ENCODE measurements at regions not wholly inside any gene's neighbourhood (a gene's known extent, or its start where the extent isn't known, plus 50 kb on each side); places are given as distances from the start of the nearest gene placed in this dataset.

DNA sequence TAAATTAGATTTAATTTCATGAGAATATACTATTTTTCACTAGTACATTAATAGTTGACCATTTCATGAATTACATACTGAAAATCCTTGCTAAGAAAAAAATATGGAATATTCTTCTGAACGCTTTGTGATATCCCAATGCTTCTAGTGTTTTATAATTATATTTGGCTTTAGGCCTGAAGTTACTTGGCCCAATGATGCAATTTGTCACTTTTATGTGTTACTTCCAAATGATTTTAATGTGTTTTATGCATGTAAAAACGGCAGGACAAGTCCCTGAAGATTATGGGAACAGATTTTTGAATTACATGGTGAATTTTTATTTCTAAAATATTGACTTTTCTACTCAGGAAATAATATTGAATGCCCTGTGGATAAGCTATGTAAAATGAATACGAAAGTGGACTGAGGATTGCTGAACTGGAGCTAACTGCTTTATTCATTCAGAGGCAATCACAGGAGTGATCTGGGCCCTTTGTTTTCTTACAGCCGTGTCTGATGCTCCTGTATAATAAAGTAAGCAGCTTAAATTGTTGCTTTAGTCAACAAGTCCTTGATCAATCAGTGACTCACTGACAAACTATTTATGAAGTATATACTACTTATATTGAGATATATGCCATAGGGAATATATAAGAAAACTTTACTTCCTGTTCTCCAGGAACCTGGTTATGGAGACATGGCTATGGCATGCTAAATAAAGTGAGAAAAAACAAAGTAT, 543.0 kb upstream of the RGS18 start:
- DNase-seq (ENCODE audit: low spot score): no peak
- Histone ChIP-seq H3K79me2 (ENCODE audit: insufficient read depth, low read depth, low read length) (no peaks in the 10 kb centered on the region), H2AFZ (ENCODE audit: low read length) (no peak overlapping the region)

GRCh38 chr1:191618181-191618580, 540.1 kb upstream of the RGS18 start:
- BruUV-seq (replicated peaks): no TSS peak
- Histone ChIP-seq H3K79me2 (ENCODE audit: insufficient read depth, low read depth, low read length) (no peaks in the 10 kb centered on the region), H3K4me1 (ENCODE audit: insufficient read depth, low read length, poor library complexity, severe bottlenecking) (no peaks in the 10 kb centered on the region), H4K20me1 (ENCODE audit: insufficient read depth, low read length) (no peaks in the 10 kb centered on the region), H3K4me2 (ENCODE audit: low read length) (no peak overlapping the region), H3K9me2 (ENCODE audit: insufficient read depth, low read length) (no peaks in the 10 kb centered on the region), H3K36me3 (ENCODE audit: insufficient read depth, low read length) (no peaks in the 10 kb centered on the region), H3K27ac (ENCODE audit: low read depth, low read length, poor library complexity, severe bottlenecking) (no peak overlapping the region), H3K9me3 (ENCODE audit: low read length) (no peaks in the 10 kb centered on the region), H2AFZ (ENCODE audit: low read length) (no peak overlapping the region), H3K4me3 (ENCODE audit: low read depth, low read length, poor library complexity, severe bottlenecking) (no peak overlapping the region)
- CTCF ChIA-PET (ENCODE audit: unreplicated experiment): no interaction called here
- intact Hi-C loops (cut with micrococcal nuclease; ENCODE audit: unreplicated experiment): no loop called here
- DNase-seq (ENCODE audit: low spot score): no peak
- TF ChIP-seq, protein P1, sequence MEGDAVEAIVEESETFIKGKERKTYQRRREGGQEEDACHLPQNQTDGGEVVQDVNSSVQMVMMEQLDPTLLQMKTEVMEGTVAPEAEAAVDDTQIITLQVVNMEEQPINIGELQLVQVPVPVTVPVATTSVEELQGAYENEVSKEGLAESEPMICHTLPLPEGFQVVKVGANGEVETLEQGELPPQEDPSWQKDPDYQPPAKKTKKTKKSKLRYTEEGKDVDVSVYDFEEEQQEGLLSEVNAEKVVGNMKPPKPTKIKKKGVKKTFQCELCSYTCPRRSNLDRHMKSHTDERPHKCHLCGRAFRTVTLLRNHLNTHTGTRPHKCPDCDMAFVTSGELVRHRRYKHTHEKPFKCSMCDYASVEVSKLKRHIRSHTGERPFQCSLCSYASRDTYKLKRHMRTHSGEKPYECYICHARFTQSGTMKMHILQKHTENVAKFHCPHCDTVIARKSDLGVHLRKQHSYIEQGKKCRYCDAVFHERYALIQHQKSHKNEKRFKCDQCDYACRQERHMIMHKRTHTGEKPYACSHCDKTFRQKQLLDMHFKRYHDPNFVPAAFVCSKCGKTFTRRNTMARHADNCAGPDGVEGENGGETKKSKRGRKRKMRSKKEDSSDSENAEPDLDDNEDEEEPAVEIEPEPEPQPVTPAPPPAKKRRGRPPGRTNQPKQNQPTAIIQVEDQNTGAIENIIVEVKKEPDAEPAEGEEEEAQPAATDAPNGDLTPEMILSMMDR (conservative IDR thresholded peaks at IDR 0.05; ENCODE audit: low read length): no peak
- TF ChIP-seq EZH2phosphoT487 (IDR thresholded peaks at IDR 0.05; ENCODE audit: borderline replicate concordance, low read depth, low read length): no peak
- POLR2A ChIA-PET: no interaction called here

More for the DNA sequence above, 543.0 kb upstream of the RGS18 start:
- H3K27ac ChIP-seq (ENCODE audit: low read depth, low read length, poor library complexity, severe bottlenecking): no peak overlapping the region
- intact Hi-C loops (cut with micrococcal nuclease; ENCODE audit: unreplicated experiment): no loop called here
- no peaks in the 10 kb centered on the region for H4K20me1 ChIP-seq (ENCODE audit: insufficient read depth, low read length)
- H3K36me3 ChIP-seq (ENCODE audit: insufficient read depth, low read length): no peaks in the 10 kb centered on the region
- H3K4me1 ChIP-seq (ENCODE audit: insufficient read depth, low read length, poor library complexity, severe bottlenecking): no peaks in the 10 kb centered on the region
- no peak overlapping the region for H3K4me2 ChIP-seq (ENCODE audit: low read length)
- no TSS peak for BruUV-seq (replicated peaks)
- no peak for TF ChIP-seq EZH2phosphoT487 (IDR thresholded peaks at IDR 0.05; ENCODE audit: borderline replicate concordance, low read depth, low read length)
- TF ChIP-seq, protein P1 (conservative IDR thresholded peaks at IDR 0.05; ENCODE audit: low read length): no peak
- no peaks in the 10 kb centered on the region for H3K9me2 ChIP-seq (ENCODE audit: insufficient read depth, low read length)
- H3K4me3 ChIP-seq (ENCODE audit: low read depth, low read length, poor library complexity, severe bottlenecking): no peak overlapping the region
- CTCF ChIA-PET (ENCODE audit: unreplicated experiment): no interaction called here
- H3K9me3 ChIP-seq (ENCODE audit: low read length): no peaks in the 10 kb centered on the region
- POLR2A ChIA-PET: interaction anchor here (0.6 kb wide), 1 partner anchor 9 kb away, joined by 3 read pairs; no protein-coding TSS in a partner anchor

DNA sequence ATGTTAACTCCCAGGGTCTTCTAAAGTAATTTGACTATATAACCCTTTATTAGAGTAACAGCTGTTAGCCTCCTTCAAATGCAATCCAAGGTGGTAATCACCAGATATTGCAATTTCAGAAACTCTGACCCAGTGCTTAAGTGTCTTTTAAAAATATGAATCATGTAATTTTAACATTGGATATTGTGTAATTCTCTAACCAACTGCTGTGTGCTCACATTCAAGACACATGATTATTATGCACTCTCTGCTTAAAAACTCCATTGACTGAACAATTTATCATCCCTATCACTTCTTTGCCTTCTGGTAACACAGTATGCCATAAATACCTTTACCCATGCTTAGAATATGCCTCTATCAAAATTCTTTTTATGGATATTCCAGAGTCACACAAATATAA, 537.4 kb upstream of the RGS18 start:
- no peaks in the 10 kb centered on the region for H3K79me2 ChIP-seq (ENCODE audit: insufficient read depth, low read depth, low read length)
- no TSS peak for BruUV-seq (replicated peaks)

More for the DNA sequence above, 537.4 kb upstream of the RGS18 start:
- POLR2A ChIA-PET: no interaction called here
- Histone ChIP-seq H3K36me3 (ENCODE audit: insufficient read depth, low read length) (no peaks in the 10 kb centered on the region), H3K4me3 (ENCODE audit: low read depth, low read length, poor library complexity, severe bottlenecking) (no peak overlapping the region), H2AFZ (ENCODE audit: low read length) (no peak overlapping the region), H4K20me1 (ENCODE audit: insufficient read depth, low read length) (no peaks in the 10 kb centered on the region), H3K9me2 (ENCODE audit: insufficient read depth, low read length) (no peaks in the 10 kb centered on the region), H3K27ac (ENCODE audit: low read depth, low read length, poor library complexity, severe bottlenecking) (no peak overlapping the region), H3K4me2 (ENCODE audit: low read length) (no peak overlapping the region), H3K4me1 (ENCODE audit: insufficient read depth, low read length, poor library complexity, severe bottlenecking) (no peaks in the 10 kb centered on the region), H3K9me3 (ENCODE audit: low read length) (no peaks in the 10 kb centered on the region)
- DNase-seq (ENCODE audit: low spot score): no peak
- CTCF ChIA-PET (ENCODE audit: unreplicated experiment): no interaction called here
- intact Hi-C loops (cut with micrococcal nuclease; ENCODE audit: unreplicated experiment): no loop called here
- TF ChIP-seq, protein P1 (conservative IDR thresholded peaks at IDR 0.05; ENCODE audit: low read length): no peak

Data from OCI-LY7 (cell line).